ENCODE measurements at regions not wholly inside any gene's neighbourhood (a gene's known extent, or its start where the extent isn't known, plus 50 kb on each side); places are given as distances from the start of the nearest gene placed in this dataset.
A peak's percentile ranks its signal among the peaks of the same experiment; 100 is the strongest.

DNA sequence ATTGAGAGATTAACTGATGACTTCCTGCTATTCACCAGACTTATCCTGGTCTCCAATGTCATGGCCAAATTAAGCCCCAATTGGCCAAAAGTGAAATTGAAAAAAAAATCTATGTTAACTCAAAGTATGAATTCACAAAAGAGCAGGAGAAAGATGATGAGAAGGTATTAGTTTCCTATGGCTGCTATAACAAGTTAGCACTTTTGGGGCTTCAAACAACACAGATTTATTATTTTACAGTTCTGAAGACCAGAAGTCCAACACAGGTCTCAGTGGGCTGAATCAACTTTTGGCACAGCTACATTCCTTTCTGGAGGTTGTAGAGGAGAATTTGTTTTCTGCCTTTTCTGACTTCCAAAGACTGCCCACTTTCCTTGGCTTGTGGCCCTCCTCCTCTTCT is 78.6 kb upstream of the TLE1 start:
- Mint-ChIP-seq H3K4me3 (ENCODE audit: unreplicated experiment) (no peak overlapping the region), H3K27me3 (ENCODE audit: insufficient read depth, unreplicated experiment) (no peaks in the 10 kb centered on the region), H3K27ac (ENCODE audit: low read depth, unreplicated experiment) (no peak overlapping the region), H3K9me3 (ENCODE audit: unreplicated experiment) (no peaks in the 10 kb centered on the region), H3K36me3 (ENCODE audit: insufficient read depth, unreplicated experiment) (no peaks in the 10 kb centered on the region), H3K4me1 (ENCODE audit: insufficient read depth, unreplicated experiment) (peaks cover 5% of the 10 kb centered on the region)
- ChIA-PET POLR2A (no interaction called here), CTCF (no interaction called here)
- BruUV-seq (replicated peaks), result no TSS peak
- intact Hi-C loops (cut with micrococcal nuclease), result no loop called here
- TF ChIP-seq, protein P1, sequence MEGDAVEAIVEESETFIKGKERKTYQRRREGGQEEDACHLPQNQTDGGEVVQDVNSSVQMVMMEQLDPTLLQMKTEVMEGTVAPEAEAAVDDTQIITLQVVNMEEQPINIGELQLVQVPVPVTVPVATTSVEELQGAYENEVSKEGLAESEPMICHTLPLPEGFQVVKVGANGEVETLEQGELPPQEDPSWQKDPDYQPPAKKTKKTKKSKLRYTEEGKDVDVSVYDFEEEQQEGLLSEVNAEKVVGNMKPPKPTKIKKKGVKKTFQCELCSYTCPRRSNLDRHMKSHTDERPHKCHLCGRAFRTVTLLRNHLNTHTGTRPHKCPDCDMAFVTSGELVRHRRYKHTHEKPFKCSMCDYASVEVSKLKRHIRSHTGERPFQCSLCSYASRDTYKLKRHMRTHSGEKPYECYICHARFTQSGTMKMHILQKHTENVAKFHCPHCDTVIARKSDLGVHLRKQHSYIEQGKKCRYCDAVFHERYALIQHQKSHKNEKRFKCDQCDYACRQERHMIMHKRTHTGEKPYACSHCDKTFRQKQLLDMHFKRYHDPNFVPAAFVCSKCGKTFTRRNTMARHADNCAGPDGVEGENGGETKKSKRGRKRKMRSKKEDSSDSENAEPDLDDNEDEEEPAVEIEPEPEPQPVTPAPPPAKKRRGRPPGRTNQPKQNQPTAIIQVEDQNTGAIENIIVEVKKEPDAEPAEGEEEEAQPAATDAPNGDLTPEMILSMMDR (IDR thresholded peaks at IDR 0.05; ENCODE audit: unreplicated experiment), result no peak
- no peak for DNase-seq (ENCODE audit: unreplicated experiment)

DNA sequence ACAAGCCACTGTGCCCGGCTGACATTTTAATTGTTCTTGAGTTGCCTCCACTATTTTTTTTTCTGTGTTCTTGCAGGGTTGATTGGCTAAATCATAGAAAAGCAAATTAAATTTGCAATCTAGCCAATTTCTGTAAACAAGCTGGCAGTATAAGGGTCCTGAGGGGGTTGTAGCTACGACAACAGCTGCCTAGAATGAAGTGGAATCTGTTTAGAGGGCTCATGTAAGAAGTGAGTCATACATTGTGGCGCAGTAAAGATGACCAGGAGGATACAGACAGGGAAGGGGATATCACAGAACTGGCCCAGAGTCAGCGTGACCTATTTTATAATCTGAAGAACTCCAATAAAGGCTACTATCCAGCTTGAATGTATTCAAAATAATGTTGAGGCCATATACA is 82.2 kb upstream of the TLE1 start:
- CTCF ChIA-PET, result interaction anchor here (0.9 kb wide), 1 partner anchor 83 kb away, joined by 4 read pairs; no protein-coding TSS in a partner anchor
- Mint-ChIP-seq H3K27ac (ENCODE audit: low read depth, unreplicated experiment) (no peak overlapping the region), H3K4me1 (ENCODE audit: insufficient read depth, unreplicated experiment) (no peaks in the 10 kb centered on the region), H3K36me3 (ENCODE audit: insufficient read depth, unreplicated experiment) (no peaks in the 10 kb centered on the region), H3K27me3 (ENCODE audit: insufficient read depth, unreplicated experiment) (no peaks in the 10 kb centered on the region), H3K4me3 (ENCODE audit: unreplicated experiment) (no peak overlapping the region), H3K9me3 (ENCODE audit: unreplicated experiment) (no peaks in the 10 kb centered on the region)
- intact Hi-C loops (cut with micrococcal nuclease), result no loop called here
- TF ChIP-seq, protein P1 (IDR thresholded peaks at IDR 0.05; ENCODE audit: unreplicated experiment), result no peak
- no TSS peak for BruUV-seq (replicated peaks)
- POLR2A ChIA-PET, result no interaction called here
- peak; percentile 24 for DNase-seq (ENCODE audit: unreplicated experiment)

DNA sequence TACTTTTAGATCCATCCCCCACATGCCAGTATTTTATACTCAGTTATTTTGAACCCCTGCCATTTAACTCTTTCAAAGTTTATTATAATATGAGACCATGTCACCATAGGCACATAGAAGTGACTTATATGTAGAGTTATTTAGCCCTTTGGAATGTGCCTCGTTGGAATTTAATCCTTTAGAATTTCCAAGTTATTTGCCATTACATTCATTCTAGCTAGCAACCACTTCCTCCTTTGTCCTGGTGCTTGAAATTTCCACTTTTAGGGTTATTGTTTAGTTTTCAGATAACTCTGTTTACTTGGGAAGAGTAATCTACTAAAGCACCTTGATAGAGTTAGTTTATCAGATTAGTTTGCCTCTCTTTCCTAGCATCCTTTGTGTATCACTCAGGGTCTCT is 82.8 kb upstream of the TLE1 start:
- H3K36me3 Mint-ChIP-seq (ENCODE audit: insufficient read depth, unreplicated experiment), result no peaks in the 10 kb centered on the region
- intact Hi-C loops (cut with micrococcal nuclease), result no loop called here
- no peaks in the 10 kb centered on the region for H3K4me1 Mint-ChIP-seq (ENCODE audit: insufficient read depth, unreplicated experiment)
- TF ChIP-seq, protein P1 (IDR thresholded peaks at IDR 0.05; ENCODE audit: unreplicated experiment), result no peak
- no peak overlapping the region for H3K4me3 Mint-ChIP-seq (ENCODE audit: unreplicated experiment)
- no peak overlapping the region for H3K27ac Mint-ChIP-seq (ENCODE audit: low read depth, unreplicated experiment)
- DNase-seq (ENCODE audit: unreplicated experiment), result no peak
- BruUV-seq (replicated peaks), result no TSS peak
- ChIA-PET CTCF (interaction anchor here (0.7 to 0.9 kb wide), 2 partner anchors 55 to 83 kb away, joined by 3 to 4 read pairs; no protein-coding TSS in a partner anchor), POLR2A (interaction anchor here (0.6 kb wide), 1 partner anchor 38 kb away, joined by 3 read pairs; no protein-coding TSS in a partner anchor)
- H3K9me3 Mint-ChIP-seq (ENCODE audit: unreplicated experiment), result no peaks in the 10 kb centered on the region
- no peaks in the 10 kb centered on the region for H3K27me3 Mint-ChIP-seq (ENCODE audit: insufficient read depth, unreplicated experiment)

DNA sequence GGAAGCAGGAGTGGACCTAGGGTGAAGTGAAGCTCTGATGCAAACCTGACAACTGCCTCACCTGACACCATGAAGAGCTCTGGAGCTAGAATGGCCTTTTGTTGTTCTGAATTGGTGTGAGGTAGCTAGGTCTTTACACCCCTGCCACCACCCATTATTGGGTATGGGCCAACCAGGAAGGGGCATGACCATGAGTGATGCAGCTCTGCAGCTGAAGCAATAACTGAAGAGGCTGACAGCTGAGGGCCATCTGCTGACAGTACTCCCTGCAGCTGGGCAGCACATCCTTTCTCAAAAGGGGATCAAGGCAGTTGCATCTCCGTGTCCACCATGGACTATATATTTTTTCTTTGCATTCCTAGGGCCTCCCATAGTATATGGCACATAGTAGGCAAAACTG is 87.0 kb upstream of the TLE1 start:
- TF ChIP-seq, protein P1 (IDR thresholded peaks at IDR 0.05; ENCODE audit: unreplicated experiment), result no peak
- Mint-ChIP-seq H3K27ac (ENCODE audit: low read depth, unreplicated experiment) (no peak overlapping the region), H3K4me3 (ENCODE audit: unreplicated experiment) (no peak overlapping the region), H3K9me3 (ENCODE audit: unreplicated experiment) (peaks cover under 1% of the 10 kb centered on the region), H3K36me3 (ENCODE audit: insufficient read depth, unreplicated experiment) (no peaks in the 10 kb centered on the region), H3K4me1 (ENCODE audit: insufficient read depth, unreplicated experiment) (no peaks in the 10 kb centered on the region), H3K27me3 (ENCODE audit: insufficient read depth, unreplicated experiment) (no peaks in the 10 kb centered on the region)
- CTCF ChIA-PET, result interaction anchor here (1.4 kb wide), 1 partner anchor 14 kb away, joined by 4 read pairs; no protein-coding TSS in a partner anchor
- POLR2A ChIA-PET, result no interaction called here
- intact Hi-C loops (cut with micrococcal nuclease), result no loop called here
- no TSS peak for BruUV-seq (replicated peaks)
- no peak for DNase-seq (ENCODE audit: unreplicated experiment)

Data from MCF 10A (cell line).